ENCODE measurements at regions not wholly inside any gene's neighbourhood (a gene's known extent, or its start where the extent isn't known, plus 50 kb on each side); places are given as distances from the start of the nearest gene placed in this dataset.

GRCh38 chr1:72601035-72601674 lies 318.8 kb upstream of the NEGR1 start:
- DNase-seq: no peak

GRCh38 chr1:72586023-72586685 lies 303.8 kb upstream of the NEGR1 start:
- DNase-seq: no peak

GRCh38 chr1:72579629-72580028 lies 297.3 kb upstream of the NEGR1 start:
- DNase-seq: no peak

- DNase-seq: no peak
Observed at GRCh38 chr1:72570815-72571214, 288.5 kb upstream of the NEGR1 start.

DNA sequence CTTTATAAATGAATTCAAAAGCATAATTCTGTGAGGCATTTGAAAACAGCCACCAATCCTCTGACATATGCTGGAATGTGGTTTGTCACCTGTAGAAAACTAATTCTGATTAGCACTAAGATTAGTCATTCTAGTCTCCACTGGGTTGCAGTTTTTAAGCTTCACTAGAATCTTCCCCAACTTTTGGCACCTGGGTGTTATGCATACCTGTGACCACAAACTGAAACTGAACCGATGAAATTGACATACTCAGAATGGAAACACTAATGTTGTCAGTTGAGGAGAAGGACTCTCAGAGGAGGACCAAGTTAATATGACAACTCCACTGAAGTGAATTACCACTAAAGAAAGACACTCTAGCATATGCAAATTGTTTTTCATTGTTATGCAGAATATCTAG lies 285.8 kb upstream of the NEGR1 start:
- DNase-seq: no peak

DNA sequence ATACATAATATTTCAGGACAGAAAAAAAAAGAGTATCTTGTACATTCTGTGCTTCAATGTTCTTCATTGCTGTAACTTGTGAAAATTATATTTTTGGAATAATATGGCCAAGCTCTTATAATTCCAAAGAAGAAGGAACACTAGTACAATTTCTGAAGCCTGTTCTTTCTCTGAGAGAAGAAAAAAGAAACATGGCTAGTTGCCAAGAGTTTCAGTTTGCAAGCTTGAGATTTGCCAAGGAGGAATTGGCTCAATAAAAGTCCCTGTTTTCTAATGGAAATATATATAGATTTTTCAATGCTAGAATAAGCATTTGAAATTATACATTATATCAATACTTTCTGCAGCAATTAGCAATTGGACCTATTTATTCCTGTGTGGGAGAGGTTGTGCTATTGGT lies 285.2 kb upstream of the NEGR1 start:
- DNase-seq: no peak

GRCh38 chr1:72564749-72565148 lies 282.4 kb upstream of the NEGR1 start:
- no peak for DNase-seq

DNA sequence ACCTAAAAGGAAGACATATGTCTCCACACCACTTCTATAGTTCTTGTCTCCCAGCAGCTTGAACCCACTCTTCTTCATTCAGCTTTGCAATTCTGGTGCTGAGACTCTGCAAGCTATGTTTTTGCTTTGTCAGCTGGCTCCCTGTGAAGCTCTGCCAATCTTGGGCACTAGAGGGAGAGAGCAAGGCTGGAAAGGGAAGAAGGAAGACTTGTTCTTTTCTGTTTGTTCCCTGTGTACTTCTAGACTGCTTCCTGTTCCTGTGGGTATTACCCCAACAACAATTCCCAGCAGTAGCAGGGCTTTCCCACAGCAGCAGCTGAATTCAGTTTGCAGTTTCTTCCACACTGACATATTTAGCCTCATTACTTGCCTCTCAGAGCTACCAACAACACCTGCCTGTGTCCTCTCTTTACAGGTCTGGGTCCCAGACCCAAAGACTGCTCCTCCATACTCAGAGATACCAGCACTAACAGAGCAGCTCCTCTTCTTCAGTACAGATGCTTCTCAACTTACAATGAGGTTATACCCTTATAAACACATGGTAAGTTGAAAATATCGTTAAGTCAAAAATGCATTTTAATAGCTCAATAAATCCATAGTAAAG lies 275.2 kb upstream of the NEGR1 start:
- DNase-seq: no peak

DNA sequence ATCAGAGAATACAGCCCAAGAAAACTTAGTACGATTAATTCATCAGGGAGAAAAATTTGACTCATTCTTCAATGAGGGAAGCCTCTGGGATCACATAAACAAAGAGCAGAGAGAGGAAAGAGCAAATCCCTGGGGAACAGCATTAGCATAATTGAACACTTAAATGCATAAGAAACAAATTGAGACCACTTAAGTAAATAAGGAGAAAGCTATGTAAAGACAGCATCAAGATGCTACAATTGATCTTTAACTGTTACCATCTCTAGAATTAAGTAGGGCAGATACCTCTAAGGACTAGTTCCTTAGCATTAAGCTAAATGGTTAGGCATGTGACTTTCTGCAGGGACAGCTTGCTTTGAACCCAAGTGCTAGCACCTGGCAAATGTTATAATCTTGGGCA lies 265.1 kb upstream of the NEGR1 start:
- DNase-seq: no peak

DNA sequence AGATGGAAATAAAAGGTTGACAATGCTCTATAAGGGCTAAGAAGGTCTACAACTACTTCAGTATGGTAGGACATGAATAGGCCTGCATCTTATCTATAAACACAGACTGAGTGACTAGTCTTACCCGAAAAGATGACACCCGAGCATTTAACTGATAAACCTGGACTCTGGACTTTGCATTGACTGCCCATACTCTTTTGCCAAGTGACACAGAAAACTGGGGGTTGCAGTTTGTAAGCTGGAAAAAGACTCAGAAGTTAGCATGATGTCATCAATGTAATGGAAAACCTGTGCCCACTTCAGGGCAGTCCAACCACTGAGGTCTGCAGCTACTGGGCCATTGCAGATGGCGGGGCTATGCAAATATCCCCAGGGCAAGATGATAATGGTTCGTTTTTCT lies 258.3 kb upstream of the NEGR1 start:
- no peak for DNase-seq

GRCh38 chr1:72535470-72535869 lies 253.1 kb upstream of the NEGR1 start:
- no peak for DNase-seq

DNA sequence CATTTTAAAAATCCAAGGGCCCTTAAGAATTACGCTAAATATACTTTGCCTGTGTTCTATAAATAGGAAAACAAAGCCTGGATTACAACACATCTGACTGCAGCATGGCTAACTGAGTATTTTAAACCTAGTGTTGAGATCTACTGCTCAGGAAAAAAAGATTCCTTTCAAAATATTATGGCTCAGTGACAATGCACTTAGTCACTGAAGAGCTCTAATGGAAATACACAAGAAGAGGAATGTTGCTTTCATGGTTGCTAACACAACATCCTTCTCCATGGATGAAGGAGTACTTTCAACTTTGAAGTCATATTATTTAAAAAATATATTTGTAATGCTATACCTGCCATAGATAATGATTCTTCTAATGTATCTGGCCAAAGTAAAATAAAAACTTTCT lies 248.3 kb upstream of the NEGR1 start:
- DNase-seq: no peak

DNA sequence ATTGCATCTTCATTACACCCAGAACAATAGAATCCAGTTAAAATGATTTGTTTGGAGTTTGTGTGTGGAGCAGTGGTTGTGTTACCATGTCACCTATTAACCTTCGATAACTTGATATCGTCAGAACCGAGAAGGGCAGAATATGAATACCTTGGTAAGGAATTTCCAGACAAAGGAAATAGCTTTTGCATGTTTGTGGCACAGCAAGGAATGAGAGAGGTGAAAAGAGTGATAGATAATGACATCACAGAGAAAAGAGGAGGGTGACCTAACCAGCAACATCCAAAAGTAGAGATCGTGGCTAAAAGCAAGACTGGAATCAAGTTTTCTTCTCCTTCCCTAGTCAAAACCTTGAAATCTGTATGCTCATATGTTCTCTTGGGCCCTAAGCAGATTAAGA lies 244.6 kb upstream of the NEGR1 start:
- DNase-seq: no peak

- no peak for DNase-seq
Observed at GRCh38 chr1:72524021-72524420, 241.7 kb upstream of the NEGR1 start.

GRCh38 chr1:72521659-72522058 lies 239.3 kb upstream of the NEGR1 start:
- DNase-seq: no peak

GRCh38 chr1:72516826-72517225 lies 234.5 kb upstream of the NEGR1 start:
- no peak for DNase-seq

DNA sequence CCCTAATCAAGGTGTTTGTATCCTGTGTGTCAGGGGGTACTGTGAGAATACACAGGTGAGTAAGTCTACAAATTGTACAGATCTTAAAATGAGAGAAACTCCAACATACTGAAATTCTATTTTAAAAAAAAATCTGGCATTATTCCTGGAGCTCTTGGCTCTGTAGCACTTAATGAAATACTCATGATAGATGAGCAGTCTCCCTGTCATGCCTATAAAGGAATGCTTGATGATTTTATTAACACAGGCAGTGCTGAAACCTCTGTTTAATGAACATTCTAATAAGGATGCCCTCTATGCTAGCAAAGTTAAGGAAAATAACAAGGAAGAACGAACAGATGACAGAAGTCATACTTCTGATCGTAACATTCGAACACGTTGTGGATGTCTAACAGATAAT lies 233.9 kb upstream of the NEGR1 start:
- no peak for DNase-seq

DNA sequence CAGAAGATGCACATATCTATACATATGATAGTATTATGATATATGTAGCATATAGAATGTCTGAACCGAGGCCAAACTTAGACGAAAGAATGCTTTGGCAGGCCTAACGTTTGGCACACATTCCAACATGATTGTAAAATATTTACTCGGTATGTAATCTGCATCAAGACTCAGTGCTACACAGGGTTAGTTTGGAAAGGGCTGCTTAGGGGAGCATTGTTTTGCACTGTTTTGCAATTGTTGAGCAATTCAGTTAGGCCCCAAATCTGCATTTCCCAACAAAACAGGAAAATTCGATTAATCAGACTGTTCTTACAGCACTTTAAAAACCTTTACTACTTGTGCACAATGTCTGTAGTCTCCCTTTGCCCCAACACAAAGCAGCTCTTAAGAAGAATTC lies 216.0 kb upstream of the NEGR1 start:
- DNase-seq: no peak

GRCh38 chr1:72489801-72490200 lies 207.5 kb upstream of the NEGR1 start:
- DNase-seq: no peak

DNA sequence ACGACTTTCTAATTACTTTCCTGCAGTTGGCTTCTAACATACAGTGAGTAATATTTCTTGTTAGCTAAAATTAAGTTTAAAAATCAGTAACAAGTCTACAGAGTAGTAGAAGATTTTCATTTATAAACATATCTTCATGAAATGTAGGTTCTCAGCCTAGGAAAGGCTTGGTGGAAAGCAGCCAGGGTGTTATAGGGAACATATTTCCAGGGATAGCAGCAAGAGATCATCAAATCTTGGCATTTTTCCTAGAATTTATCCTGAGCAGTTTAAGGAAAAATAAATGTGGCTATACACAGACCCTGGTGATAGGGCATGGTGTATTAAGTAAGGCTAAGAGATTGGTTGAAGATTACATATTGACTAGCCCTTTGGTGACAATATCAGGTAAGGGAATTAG lies 203.5 kb upstream of the NEGR1 start:
- no peak for DNase-seq

DNA sequence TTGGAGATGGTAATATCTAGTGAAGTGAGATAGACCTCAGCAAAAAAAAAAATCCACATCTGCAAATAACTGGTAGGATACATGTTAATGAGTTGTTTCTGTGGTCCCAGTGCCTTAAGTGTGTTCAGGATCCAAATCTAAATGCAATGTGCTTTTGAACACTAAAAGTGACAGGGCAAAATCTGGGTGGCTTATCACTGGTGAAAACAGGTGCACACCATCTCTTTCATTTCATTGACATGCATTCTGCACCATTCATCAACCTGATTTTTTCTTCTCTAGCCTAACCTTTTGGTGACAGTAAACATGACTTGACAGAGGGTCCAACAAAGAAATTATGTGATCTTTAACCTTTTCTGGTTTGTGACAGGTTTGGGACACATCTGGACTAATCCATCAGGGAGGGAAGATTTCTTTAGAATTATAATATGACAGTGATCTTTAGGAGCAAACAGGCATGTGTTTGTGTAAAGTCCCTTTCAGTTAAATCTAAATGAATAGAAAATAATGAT lies 201.6 kb upstream of the NEGR1 start:
- no peak for DNase-seq

- DNase-seq: no peak
Observed at GRCh38 chr1:72482736-72483413, 200.5 kb upstream of the NEGR1 start.

GRCh38 chr1:72481420-72481970 lies 199.2 kb upstream of the NEGR1 start:
- DNase-seq: no peak

GRCh38 chr1:72466376-72466775 lies 184.0 kb upstream of the NEGR1 start:
- DNase-seq: no peak
